NT2/D1 (cell line): ENCODE measurements at regions not wholly inside any gene's neighbourhood (a gene's known extent, or its start where the extent isn't known, plus 50 kb on each side); places are given as distances from the start of the nearest gene placed in this dataset.

ENCODE experiments used
- DNase-seq: peaks from one replicate; pipeline ENCODE4 v3.0.0-alpha.2; 2011; ENCODE audit warnings: low read depth, low spot score
- H3K27me3 ChIP-seq: 2 replicates; pipeline ENCODE4 v1.6.0; 2011; ENCODE audit warnings: mild to moderate bottlenecking; ENCODE audit not compliant: insufficient read length, insufficient read depth
- H3K36me3 ChIP-seq: 2 replicates; pipeline ENCODE4 v1.6.1; 2011; ENCODE audit warnings: mild to moderate bottlenecking, low read length, mixed read lengths; ENCODE audit not compliant: insufficient read depth, insufficient read length
- H3K4me1 ChIP-seq: 2 replicates; pipeline ENCODE4 v1.5.1; 2011; ENCODE audit not compliant: insufficient read depth, insufficient read length
- H3K4me3 ChIP-seq: 2 replicates; pipeline ENCODE4 v1.5.1; 2011; ENCODE audit warnings: low read depth; ENCODE audit not compliant: insufficient read length
- H3K9ac ChIP-seq: 2 replicates; pipeline ENCODE4 v1.6.0; 2011; ENCODE audit warnings: low read depth; ENCODE audit not compliant: insufficient read length
- H3K9me3 ChIP-seq: 2 replicates; pipeline ENCODE4 v1.5.1; 2011; ENCODE audit warnings: mild to moderate bottlenecking, low read length; ENCODE audit not compliant: insufficient read depth
- SUZ12 ChIP-seq: IDR thresholded peaks from 2 replicates; pipeline ENCODE4 v1.6.1; 2011; ENCODE audit not compliant: insufficient read length, insufficient read depth; ENCODE audit errors: extremely low read depth
- YY1 ChIP-seq: IDR thresholded peaks from 2 replicates; pipeline ENCODE4 v1.6.1; 2011; ENCODE audit not compliant: insufficient read length, insufficient read depth
- ZNF274 ChIP-seq: IDR thresholded peaks from 2 replicates; pipeline ENCODE4 v1.6.1; 2011; ENCODE audit warnings: mild to moderate bottlenecking, low read depth, low read length

- TF ChIP-seq ZNF274: no peak
- DNase-seq: no peak
- Histone ChIP-seq H3K9ac (no peak overlapping the region), H3K4me1 (no peaks in the 10 kb centered on the region), H3K4me3 (no peak overlapping the region), H3K36me3 (no peaks in the 10 kb centered on the region), H3K27me3 (no peaks in the 10 kb centered on the region), H3K9me3 (no peaks in the 10 kb centered on the region)
These were observed 303.3 kb downstream of the GPR37 start for GRCh38 chr7:124462249-124462648.

GRCh38 chr7:124460555-124460954, 305.0 kb downstream of the GPR37 start:
- Histone ChIP-seq H3K9ac (no peak overlapping the region), H3K36me3 (no peaks in the 10 kb centered on the region), H3K9me3 (no peaks in the 10 kb centered on the region), H3K4me3 (no peak overlapping the region), H3K27me3 (no peaks in the 10 kb centered on the region), H3K4me1 (no peaks in the 10 kb centered on the region)
- no peak for DNase-seq
- TF ChIP-seq YY1 (no peak), SUZ12 (no peak), ZNF274 (no peak)

- Histone ChIP-seq H3K9me3 (no peaks in the 10 kb centered on the region), H3K4me1 (no peaks in the 10 kb centered on the region), H3K27me3 (no peaks in the 10 kb centered on the region), H3K36me3 (no peaks in the 10 kb centered on the region), H3K4me3 (no peak overlapping the region), H3K9ac (no peak overlapping the region)
- DNase-seq: no peak
- TF ChIP-seq ZNF274 (no peak), YY1 (no peak), SUZ12 (no peak)
These were observed 305.5 kb downstream of the GPR37 start for GRCh38 chr7:124460056-124460450.

GRCh38 chr7:124459101-124460055, 306.2 kb downstream of the GPR37 start:
- DNase-seq: no peak
- TF ChIP-seq SUZ12: no peak
- TF ChIP-seq ZNF274: no peak
- TF ChIP-seq YY1: no peak
- H3K36me3 ChIP-seq: no peaks in the 10 kb centered on the region
- no peaks in the 10 kb centered on the region for H3K9me3 ChIP-seq
- no peaks in the 10 kb centered on the region for H3K4me1 ChIP-seq
- H3K9ac ChIP-seq: no peak overlapping the region
- no peak overlapping the region for H3K4me3 ChIP-seq
- no peaks in the 10 kb centered on the region for H3K27me3 ChIP-seq

- no peaks in the 10 kb centered on the region for H3K9me3 ChIP-seq
- H3K27me3 ChIP-seq: no peaks in the 10 kb centered on the region
- H3K9ac ChIP-seq: no peak overlapping the region
- TF ChIP-seq SUZ12: no peak
- no peak for TF ChIP-seq YY1
- TF ChIP-seq ZNF274: no peak
- no peak for DNase-seq
- H3K36me3 ChIP-seq: no peaks in the 10 kb centered on the region
- no peak overlapping the region for H3K4me3 ChIP-seq
- no peaks in the 10 kb centered on the region for H3K4me1 ChIP-seq
These were observed 307.8 kb downstream of the GPR37 start for GRCh38 chr7:124457841-124458240.

- Histone ChIP-seq H3K9me3 (no peaks in the 10 kb centered on the region), H3K4me3 (no peak overlapping the region), H3K27me3 (no peaks in the 10 kb centered on the region), H3K36me3 (no peaks in the 10 kb centered on the region), H3K4me1 (no peaks in the 10 kb centered on the region), H3K9ac (no peak overlapping the region)
- no peak for TF ChIP-seq ZNF274
- no peak for TF ChIP-seq SUZ12
- TF ChIP-seq YY1: no peak
- DNase-seq: no peak
These were observed 309.3 kb downstream of the GPR37 start for GRCh38 chr7:124456286-124456685.

- no peaks in the 10 kb centered on the region for H3K4me1 ChIP-seq
- H3K9me3 ChIP-seq: no peaks in the 10 kb centered on the region
- H3K36me3 ChIP-seq: no peaks in the 10 kb centered on the region
- no peak overlapping the region for H3K4me3 ChIP-seq
- H3K27me3 ChIP-seq: no peaks in the 10 kb centered on the region
- H3K9ac ChIP-seq: no peak overlapping the region
- no peak for DNase-seq
- no peak for TF ChIP-seq ZNF274
- TF ChIP-seq SUZ12: no peak
- no peak for TF ChIP-seq YY1
These were observed 313.4 kb downstream of the GPR37 start for GRCh38 chr7:124452186-124452585.
